ENCODE measurements at regions not wholly inside any gene's neighbourhood (a gene's known extent, or its start where the extent isn't known, plus 50 kb on each side); places are given as distances from the start of the nearest gene placed in this dataset.

DNA sequence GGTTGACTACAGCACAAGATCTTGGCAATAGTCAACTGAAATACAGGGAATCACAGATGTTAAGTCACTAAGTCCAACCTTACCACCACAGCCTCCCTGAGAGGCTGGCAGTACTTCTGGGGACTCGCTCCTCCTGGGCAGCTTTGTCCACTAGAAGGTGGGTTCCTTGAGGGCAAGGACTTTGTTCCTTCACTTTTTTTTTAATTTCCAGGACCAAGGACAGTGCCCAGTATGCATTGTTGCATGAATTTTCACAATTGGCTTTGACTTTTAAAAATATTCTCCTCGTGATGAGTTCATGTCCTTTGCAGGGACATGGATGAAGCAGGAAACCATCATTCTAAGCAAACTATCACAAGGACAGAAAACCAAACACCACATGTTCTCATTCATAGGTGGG, 96.7 kb upstream of the IGSF21 start:
- Histone ChIP-seq H3K36me3 (no peaks in the 10 kb centered on the region), H3K9me3 (no peaks in the 10 kb centered on the region), H3K4me1 (no peaks in the 10 kb centered on the region), H3K27me3 (peaks cover 0 to 83% (median 66%) of the 10 kb centered on the region in 7 donors), H3K4me3 (no peak overlapping the region), H3K27ac (no peak overlapping the region)
- intact Hi-C loops (cut with DNase I) = no loop called here
- no peak for DNase-seq
- ATAC-seq = no peak
- TF ChIP-seq CTCF (IDR thresholded peaks at IDR 0.05) = no peak
- WGBS, 2 donors = 50 to 64% methylated on average over 2 of the region's 2 CpGs

DNA sequence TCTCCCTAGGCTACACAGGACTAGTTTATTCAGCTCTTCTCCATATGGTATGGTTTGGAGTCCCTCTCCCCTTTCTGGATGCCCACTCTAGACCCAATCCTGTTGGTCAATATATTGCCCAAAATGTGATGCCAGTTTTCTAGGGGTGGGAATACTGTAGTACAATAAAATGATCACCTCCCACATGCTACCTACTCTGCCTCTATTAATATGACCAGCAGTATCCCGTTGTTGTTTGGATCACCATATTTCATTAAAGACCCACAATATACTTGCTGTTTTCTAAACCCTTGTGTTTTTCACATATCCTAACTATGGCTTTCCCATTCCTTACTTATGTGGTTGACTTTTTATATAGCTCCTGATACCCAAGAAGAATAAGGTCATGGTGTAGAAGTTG, 95.9 kb upstream of the IGSF21 start:
- H3K9me3 ChIP-seq = no peaks in the 10 kb centered on the region
- no peak overlapping the region for H3K27ac ChIP-seq
- no peak for TF ChIP-seq CTCF (IDR thresholded peaks at IDR 0.05)
- no peaks in the 10 kb centered on the region for H3K36me3 ChIP-seq
- intact Hi-C loops (cut with DNase I) = no loop called here
- H3K27me3 ChIP-seq = peaks cover 0 to 83% (median 58%) of the 10 kb centered on the region in 7 donors
- 82 to 91% methylated on average over 1 of the region's 1 CpG for WGBS, 2 donors
- no peak for ATAC-seq
- no peak overlapping the region for H3K4me3 ChIP-seq
- H3K4me1 ChIP-seq = no peaks in the 10 kb centered on the region
- no peak for DNase-seq

DNA sequence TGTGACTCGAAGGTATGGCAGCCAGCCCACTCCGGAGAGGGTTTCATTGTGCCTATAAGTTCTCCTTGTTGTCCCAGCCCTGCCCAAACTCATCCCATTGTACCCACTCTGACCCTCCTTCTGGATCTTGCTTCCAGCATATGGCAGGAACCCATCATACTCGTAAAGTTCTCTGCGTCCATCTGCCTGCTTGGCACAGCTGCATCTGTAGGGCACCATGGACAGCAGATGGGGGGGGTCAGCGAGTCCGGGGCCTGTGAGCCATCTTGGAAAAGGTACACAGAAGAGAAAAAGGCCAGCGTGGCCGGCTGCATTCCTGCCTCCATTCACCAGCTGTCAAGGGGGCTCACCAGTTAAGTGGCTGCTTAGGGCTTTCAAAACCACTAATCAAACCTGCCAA, 94.9 kb upstream of the IGSF21 start:
- Histone ChIP-seq H3K4me1 (no peaks in the 10 kb centered on the region), H3K27me3 (peaks cover 0 to 82% (median 59%) of the 10 kb centered on the region in 7 donors), H3K36me3 (no peaks in the 10 kb centered on the region), H3K4me3 (no peak overlapping the region), H3K9me3 (no peaks in the 10 kb centered on the region), H3K27ac (no peak overlapping the region)
- no peak for TF ChIP-seq CTCF (IDR thresholded peaks at IDR 0.05)
- WGBS, 2 donors = 71% methylated on average over 8 of the region's 8 CpGs
- DNase-seq = no peak
- intact Hi-C loops (cut with DNase I) = no loop called here
- no peak for ATAC-seq

- H3K4me3 ChIP-seq = no peak overlapping the region
- no peaks in the 10 kb centered on the region for H3K9me3 ChIP-seq
- no peak for TF ChIP-seq CTCF (IDR thresholded peaks at IDR 0.05)
- no peaks in the 10 kb centered on the region for H3K4me1 ChIP-seq
- no peaks in the 10 kb centered on the region for H3K36me3 ChIP-seq
- H3K27me3 ChIP-seq = peaks cover 0 to 84% (median 59%) of the 10 kb centered on the region in 7 donors
- DNase-seq (no peak), ATAC-seq (no peak)
- 43 to 53% methylated on average over 8 of the region's 8 CpGs for WGBS, 2 donors
- H3K27ac ChIP-seq = no peak overlapping the region
- intact Hi-C loops (cut with DNase I) = no loop called here
Measured at GRCh38 chr1:18013216-18013615, 94.4 kb upstream of the IGSF21 start.

DNA sequence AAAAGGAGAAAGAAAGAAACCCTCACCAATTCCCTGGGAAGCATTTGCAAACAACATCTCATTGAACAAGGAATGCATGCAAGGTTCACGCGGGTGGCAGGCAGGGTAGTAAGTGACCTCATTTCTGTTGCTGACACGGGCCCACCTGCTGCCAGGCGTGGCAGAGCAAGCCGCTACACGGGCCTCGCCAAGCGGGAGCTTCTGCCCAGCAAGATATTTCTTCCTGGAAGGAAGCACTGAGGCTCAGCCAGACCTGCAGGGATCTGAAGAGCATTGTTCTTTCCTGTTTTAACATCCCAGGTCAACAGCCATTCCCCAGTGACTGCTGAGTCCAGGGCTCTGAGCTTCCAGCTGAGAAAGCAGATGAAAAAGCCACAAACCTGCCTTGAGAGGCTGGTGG, 91.9 kb upstream of the IGSF21 start:
- intact Hi-C loops (cut with DNase I) = no loop called here
- Histone ChIP-seq H3K4me1 (no peaks in the 10 kb centered on the region), H3K27ac (no peak overlapping the region), H3K27me3 (peaks cover 0 to 80% (median 43%) of the 10 kb centered on the region in 7 donors), H3K9me3 (no peaks in the 10 kb centered on the region), H3K36me3 (no peaks in the 10 kb centered on the region), H3K4me3 (no peak overlapping the region)
- no peak for DNase-seq
- WGBS, 2 donors = 69 to 72% methylated on average over 8 of the region's 8 CpGs
- no peak for TF ChIP-seq CTCF (IDR thresholded peaks at IDR 0.05)
- ATAC-seq = no peak
